ENCODE measurements at regions not wholly inside any gene's neighbourhood (a gene's known extent, or its start where the extent isn't known, plus 50 kb on each side); places are given as distances from the start of the nearest gene placed in this dataset.
"Not testable (repeated sequence)": the region's sequence is repeated elsewhere in the genome, so short reads cannot be mapped to it uniquely, and the experiment has no call there.

DNA sequence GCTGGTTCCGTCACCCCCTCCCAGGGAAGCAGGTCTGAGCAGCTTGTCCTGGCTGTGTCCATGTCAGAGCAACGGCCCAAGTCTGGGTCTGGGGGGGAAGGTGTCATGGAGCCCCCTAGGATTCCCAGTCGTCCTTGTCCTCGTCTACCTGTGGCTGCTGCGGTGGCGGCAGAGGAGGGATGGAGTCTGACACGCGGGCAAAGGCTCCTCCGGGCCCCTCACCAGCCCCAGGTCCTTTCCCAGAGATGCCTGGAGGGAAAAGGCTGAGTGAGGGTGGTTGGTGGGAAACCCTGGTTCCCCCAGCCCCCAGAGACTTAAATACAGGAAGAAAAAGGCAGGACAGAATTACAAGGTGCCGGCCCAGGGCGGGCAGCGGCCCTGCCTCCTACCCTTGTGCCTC is 51.9 kb upstream of the IQSEC3 start:
- H3K9me3 Mint-ChIP-seq (ENCODE audit: unreplicated experiment); H3K4me1 Mint-ChIP-seq (ENCODE audit: low read depth, unreplicated experiment); FAIRE-seq; H3K9me3 ChIP-seq (ENCODE audit: insufficient read depth, low read depth, low read length); H3K27ac ChIP-seq (ENCODE audit: low read depth, low read length); H3K36me3 Mint-ChIP-seq (ENCODE audit: low read depth, unreplicated experiment); H3K79me2 ChIP-seq (ENCODE audit: insufficient read depth, low read length); H3K4me2 ChIP-seq (ENCODE audit: low read length); H2AFZ ChIP-seq (ENCODE audit: low read depth, low read length); DNase-seq (ENCODE audit: low read depth); H4K20me1 ChIP-seq (ENCODE audit: insufficient read depth, low read length); H3K36me3 ChIP-seq (ENCODE audit: insufficient read depth, low read length); H3K4me1 ChIP-seq (ENCODE audit: insufficient read depth, low read length); H3K27ac Mint-ChIP-seq (ENCODE audit: unreplicated experiment); H3K27me3 ChIP-seq (ENCODE audit: insufficient read depth, low read length); H3K27me3 Mint-ChIP-seq (ENCODE audit: low read depth, unreplicated experiment); H3K4me3 Mint-ChIP-seq (ENCODE audit: unreplicated experiment); H3K9ac ChIP-seq (ENCODE audit: low read length); H3K4me3 ChIP-seq (ENCODE audit: insufficient read depth, low read depth, low read length): not testable (repeated sequence)

GRCh38 chr12:15381-15780 is 51.2 kb upstream of the IQSEC3 start:
- not testable (repeated sequence) for H2AFZ ChIP-seq (ENCODE audit: low read depth, low read length); H3K36me3 ChIP-seq (ENCODE audit: insufficient read depth, low read length); H3K4me3 Mint-ChIP-seq (ENCODE audit: unreplicated experiment); H3K79me2 ChIP-seq (ENCODE audit: insufficient read depth, low read length); H3K4me3 ChIP-seq (ENCODE audit: insufficient read depth, low read depth, low read length); H3K9me3 Mint-ChIP-seq (ENCODE audit: unreplicated experiment); H3K4me1 ChIP-seq (ENCODE audit: insufficient read depth, low read length); H3K9ac ChIP-seq (ENCODE audit: low read length); FAIRE-seq; H3K27me3 ChIP-seq (ENCODE audit: insufficient read depth, low read length); H3K4me2 ChIP-seq (ENCODE audit: low read length); DNase-seq (ENCODE audit: low read depth); H3K27me3 Mint-ChIP-seq (ENCODE audit: low read depth, unreplicated experiment); H3K36me3 Mint-ChIP-seq (ENCODE audit: low read depth, unreplicated experiment); H3K27ac ChIP-seq (ENCODE audit: low read depth, low read length); H4K20me1 ChIP-seq (ENCODE audit: insufficient read depth, low read length); H3K4me1 Mint-ChIP-seq (ENCODE audit: low read depth, unreplicated experiment); H3K9me3 ChIP-seq (ENCODE audit: insufficient read depth, low read depth, low read length); H3K27ac Mint-ChIP-seq (ENCODE audit: unreplicated experiment)

- DNase-seq (ENCODE audit: low read depth); H3K4me3 Mint-ChIP-seq (ENCODE audit: unreplicated experiment); FAIRE-seq; H3K36me3 Mint-ChIP-seq (ENCODE audit: low read depth, unreplicated experiment); H3K9ac ChIP-seq (ENCODE audit: low read length); H4K20me1 ChIP-seq (ENCODE audit: insufficient read depth, low read length); H3K4me1 ChIP-seq (ENCODE audit: insufficient read depth, low read length); H3K4me3 ChIP-seq (ENCODE audit: insufficient read depth, low read depth, low read length); H3K27me3 ChIP-seq (ENCODE audit: insufficient read depth, low read length); H3K36me3 ChIP-seq (ENCODE audit: insufficient read depth, low read length); H3K27ac ChIP-seq (ENCODE audit: low read depth, low read length); H3K27me3 Mint-ChIP-seq (ENCODE audit: low read depth, unreplicated experiment); H3K4me2 ChIP-seq (ENCODE audit: low read length); H3K27ac Mint-ChIP-seq (ENCODE audit: unreplicated experiment); H3K9me3 ChIP-seq (ENCODE audit: insufficient read depth, low read depth, low read length); H2AFZ ChIP-seq (ENCODE audit: low read depth, low read length); H3K79me2 ChIP-seq (ENCODE audit: insufficient read depth, low read length); H3K9me3 Mint-ChIP-seq (ENCODE audit: unreplicated experiment); H3K4me1 Mint-ChIP-seq (ENCODE audit: low read depth, unreplicated experiment): not testable (repeated sequence)
Measured at GRCh38 chr12:16019-16418, 50.5 kb upstream of the IQSEC3 start.

DNA sequence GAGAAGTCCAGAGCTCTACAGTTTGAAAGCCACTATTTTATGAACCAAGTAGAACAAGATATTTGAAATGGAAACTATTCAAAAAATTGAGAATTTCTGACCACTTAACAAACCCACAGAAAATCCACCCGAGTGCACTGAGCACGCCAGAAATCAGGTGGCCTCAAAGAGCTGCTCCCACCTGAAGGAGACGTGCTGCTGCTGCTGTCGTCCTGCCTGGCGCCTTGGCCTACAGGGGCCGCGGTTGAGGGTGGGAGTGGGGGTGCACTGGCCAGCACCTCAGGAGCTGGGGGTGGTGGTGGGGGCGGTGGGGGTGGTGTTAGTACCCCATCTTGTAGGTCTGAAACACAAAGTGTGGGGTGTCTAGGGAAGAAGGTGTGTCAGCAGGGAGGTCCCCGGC is 50.0 kb upstream of the IQSEC3 start:
- H3K4me2 ChIP-seq (ENCODE audit: low read length); H3K79me2 ChIP-seq (ENCODE audit: insufficient read depth, low read length); H3K4me3 Mint-ChIP-seq (ENCODE audit: unreplicated experiment); H2AFZ ChIP-seq (ENCODE audit: low read depth, low read length); H3K4me1 Mint-ChIP-seq (ENCODE audit: low read depth, unreplicated experiment); H3K36me3 ChIP-seq (ENCODE audit: insufficient read depth, low read length); H3K27me3 Mint-ChIP-seq (ENCODE audit: low read depth, unreplicated experiment); H3K9ac ChIP-seq (ENCODE audit: low read length); H4K20me1 ChIP-seq (ENCODE audit: insufficient read depth, low read length); FAIRE-seq; H3K27ac Mint-ChIP-seq (ENCODE audit: unreplicated experiment); H3K27me3 ChIP-seq (ENCODE audit: insufficient read depth, low read length); H3K4me3 ChIP-seq (ENCODE audit: insufficient read depth, low read depth, low read length); H3K9me3 ChIP-seq (ENCODE audit: insufficient read depth, low read depth, low read length); H3K9me3 Mint-ChIP-seq (ENCODE audit: unreplicated experiment); DNase-seq (ENCODE audit: low read depth); H3K4me1 ChIP-seq (ENCODE audit: insufficient read depth, low read length); H3K27ac ChIP-seq (ENCODE audit: low read depth, low read length): not testable (repeated sequence)
- peaks cover 10% of the 10 kb centered on the region for H3K36me3 Mint-ChIP-seq (ENCODE audit: low read depth, unreplicated experiment)
